ENCODE measurements at regions not wholly inside any gene's neighbourhood (a gene's known extent, or its start where the extent isn't known, plus 50 kb on each side); places are given as distances from the start of the nearest gene placed in this dataset.

DNA sequence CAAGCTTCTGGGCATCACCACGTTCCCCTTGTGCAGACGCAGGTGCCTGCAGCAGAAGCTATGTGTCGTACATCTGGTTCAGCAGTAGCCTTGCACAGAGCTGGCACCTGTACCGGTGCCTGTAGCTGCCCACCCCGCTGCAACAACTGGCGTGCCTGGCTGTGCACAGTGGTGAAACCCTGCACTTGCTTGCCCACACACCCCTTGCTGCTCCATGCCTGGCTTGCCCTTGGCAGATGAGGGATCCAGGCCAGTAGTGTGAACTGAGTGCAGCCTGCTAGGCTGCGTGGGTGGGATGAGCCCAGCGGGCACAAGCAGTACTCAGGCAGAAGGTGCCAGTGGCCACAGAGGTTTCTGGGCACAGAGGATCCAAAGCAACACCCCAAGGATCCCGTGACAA, 528.4 kb downstream of the PPARGC1A start:
- H3K4me3 Mint-ChIP-seq (ENCODE audit: unreplicated experiment) = no peak overlapping the region
- POLR2A ChIA-PET = no interaction called here
- no peaks in the 10 kb centered on the region for H3K4me1 Mint-ChIP-seq (ENCODE audit: insufficient read depth, unreplicated experiment)
- H3K27me3 Mint-ChIP-seq (ENCODE audit: insufficient read depth, unreplicated experiment) = no peaks in the 10 kb centered on the region
- CTCF ChIA-PET = interaction anchor here (0.6 kb wide), 1 partner anchor 562 kb away, joined by 3 read pairs; no protein-coding TSS in a partner anchor
- H3K9me3 Mint-ChIP-seq (ENCODE audit: unreplicated experiment) = no peaks in the 10 kb centered on the region
- no peak overlapping the region for H3K27ac Mint-ChIP-seq (ENCODE audit: low read depth, unreplicated experiment)
- no peaks in the 10 kb centered on the region for H3K36me3 Mint-ChIP-seq (ENCODE audit: insufficient read depth, unreplicated experiment)
- intact Hi-C loops (cut with micrococcal nuclease) = no loop called here
- BruUV-seq (replicated peaks) = no TSS peak
- DNase-seq (ENCODE audit: unreplicated experiment) = no peak
- TF ChIP-seq, protein P1, sequence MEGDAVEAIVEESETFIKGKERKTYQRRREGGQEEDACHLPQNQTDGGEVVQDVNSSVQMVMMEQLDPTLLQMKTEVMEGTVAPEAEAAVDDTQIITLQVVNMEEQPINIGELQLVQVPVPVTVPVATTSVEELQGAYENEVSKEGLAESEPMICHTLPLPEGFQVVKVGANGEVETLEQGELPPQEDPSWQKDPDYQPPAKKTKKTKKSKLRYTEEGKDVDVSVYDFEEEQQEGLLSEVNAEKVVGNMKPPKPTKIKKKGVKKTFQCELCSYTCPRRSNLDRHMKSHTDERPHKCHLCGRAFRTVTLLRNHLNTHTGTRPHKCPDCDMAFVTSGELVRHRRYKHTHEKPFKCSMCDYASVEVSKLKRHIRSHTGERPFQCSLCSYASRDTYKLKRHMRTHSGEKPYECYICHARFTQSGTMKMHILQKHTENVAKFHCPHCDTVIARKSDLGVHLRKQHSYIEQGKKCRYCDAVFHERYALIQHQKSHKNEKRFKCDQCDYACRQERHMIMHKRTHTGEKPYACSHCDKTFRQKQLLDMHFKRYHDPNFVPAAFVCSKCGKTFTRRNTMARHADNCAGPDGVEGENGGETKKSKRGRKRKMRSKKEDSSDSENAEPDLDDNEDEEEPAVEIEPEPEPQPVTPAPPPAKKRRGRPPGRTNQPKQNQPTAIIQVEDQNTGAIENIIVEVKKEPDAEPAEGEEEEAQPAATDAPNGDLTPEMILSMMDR (IDR thresholded peaks at IDR 0.05; ENCODE audit: unreplicated experiment) = no peak

DNA sequence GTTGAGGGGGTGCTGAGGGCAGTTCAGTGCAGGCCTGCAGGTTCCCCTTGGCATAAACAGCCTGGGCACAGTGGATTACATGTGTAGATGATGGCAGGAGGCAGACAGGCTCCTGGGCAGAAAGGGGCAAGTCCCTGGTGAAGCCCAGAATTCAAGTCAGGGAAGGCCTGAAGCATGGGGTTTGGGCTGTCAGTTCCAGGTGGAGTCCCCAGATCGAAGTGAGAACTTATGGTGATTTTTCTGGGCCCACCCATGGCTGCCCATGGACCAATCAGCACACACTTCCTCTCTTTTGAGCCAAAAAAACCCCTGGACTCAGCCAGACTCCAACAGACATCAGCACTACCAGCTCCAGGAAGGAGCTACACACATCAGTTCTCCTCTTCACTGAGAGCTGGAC, 529.1 kb downstream of the PPARGC1A start:
- H3K4me1 Mint-ChIP-seq (ENCODE audit: insufficient read depth, unreplicated experiment) = no peaks in the 10 kb centered on the region
- ChIA-PET POLR2A (no interaction called here), CTCF (interaction anchor here (0.9 kb wide), 1 partner anchor 9 kb away, joined by 4 read pairs; no protein-coding TSS in a partner anchor)
- TF ChIP-seq, protein P1 (IDR thresholded peaks at IDR 0.05; ENCODE audit: unreplicated experiment) = no peak
- DNase-seq (ENCODE audit: unreplicated experiment) = no peak
- H3K9me3 Mint-ChIP-seq (ENCODE audit: unreplicated experiment) = no peaks in the 10 kb centered on the region
- H3K27ac Mint-ChIP-seq (ENCODE audit: low read depth, unreplicated experiment) = no peak overlapping the region
- H3K36me3 Mint-ChIP-seq (ENCODE audit: insufficient read depth, unreplicated experiment) = no peaks in the 10 kb centered on the region
- BruUV-seq (replicated peaks) = no TSS peak
- intact Hi-C loops (cut with micrococcal nuclease) = no loop called here
- H3K27me3 Mint-ChIP-seq (ENCODE audit: insufficient read depth, unreplicated experiment) = no peaks in the 10 kb centered on the region
- no peak overlapping the region for H3K4me3 Mint-ChIP-seq (ENCODE audit: unreplicated experiment)

DNA sequence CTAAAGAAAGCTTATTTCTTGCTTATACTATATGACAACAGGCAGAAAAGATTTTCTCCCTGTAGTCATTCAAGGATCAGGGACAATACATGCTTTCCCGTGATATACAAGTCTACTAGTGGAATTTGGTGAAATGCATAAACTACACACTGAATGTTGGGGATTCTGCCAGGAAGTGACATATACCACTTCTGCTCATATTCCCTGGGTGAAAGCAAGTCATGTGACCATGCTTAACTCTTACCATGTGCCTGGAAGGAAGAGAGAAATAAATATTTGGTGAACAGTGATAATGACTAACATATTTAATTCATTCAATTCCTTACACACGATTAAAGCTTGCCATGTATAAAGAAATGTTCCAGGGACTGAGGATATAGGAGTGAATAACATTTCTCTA, 534.6 kb downstream of the PPARGC1A start:
- Mint-ChIP-seq H3K27me3 (ENCODE audit: insufficient read depth, unreplicated experiment) (no peaks in the 10 kb centered on the region), H3K9me3 (ENCODE audit: unreplicated experiment) (no peaks in the 10 kb centered on the region), H3K4me1 (ENCODE audit: insufficient read depth, unreplicated experiment) (no peaks in the 10 kb centered on the region), H3K27ac (ENCODE audit: low read depth, unreplicated experiment) (no peak overlapping the region), H3K36me3 (ENCODE audit: insufficient read depth, unreplicated experiment) (no peaks in the 10 kb centered on the region), H3K4me3 (ENCODE audit: unreplicated experiment) (no peak overlapping the region)
- CTCF ChIA-PET = no interaction called here
- intact Hi-C loops (cut with micrococcal nuclease) = no loop called here
- TF ChIP-seq, protein P1 (IDR thresholded peaks at IDR 0.05; ENCODE audit: unreplicated experiment) = no peak
- POLR2A ChIA-PET = no interaction called here
- no TSS peak for BruUV-seq (replicated peaks)
- no peak for DNase-seq (ENCODE audit: unreplicated experiment)

DNA sequence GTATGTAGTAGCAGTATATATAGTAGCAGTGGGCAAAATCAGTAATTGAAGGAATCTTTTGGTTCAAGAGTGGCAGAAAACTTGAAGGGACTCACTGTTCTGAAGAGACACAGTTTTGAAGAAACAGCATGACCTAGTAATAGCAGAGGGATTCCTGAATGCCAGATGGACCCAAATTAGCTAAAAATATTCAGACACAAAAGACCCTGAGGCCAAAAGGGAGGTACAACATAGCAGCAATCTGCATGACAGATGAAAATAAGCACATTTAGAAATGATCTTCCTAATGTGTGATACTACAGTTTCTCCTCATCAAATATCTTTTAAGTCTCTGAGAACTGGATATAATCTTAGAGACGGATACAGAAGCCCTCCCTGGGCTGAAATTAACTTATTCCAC, 536.6 kb downstream of the PPARGC1A start:
- no TSS peak for BruUV-seq (replicated peaks)
- TF ChIP-seq, protein P1 (IDR thresholded peaks at IDR 0.05; ENCODE audit: unreplicated experiment) = no peak
- ChIA-PET CTCF (no interaction called here), POLR2A (no interaction called here)
- no peaks in the 10 kb centered on the region for H3K4me1 Mint-ChIP-seq (ENCODE audit: insufficient read depth, unreplicated experiment)
- no peaks in the 10 kb centered on the region for H3K27me3 Mint-ChIP-seq (ENCODE audit: insufficient read depth, unreplicated experiment)
- no peak overlapping the region for H3K4me3 Mint-ChIP-seq (ENCODE audit: unreplicated experiment)
- DNase-seq (ENCODE audit: unreplicated experiment) = no peak
- H3K27ac Mint-ChIP-seq (ENCODE audit: low read depth, unreplicated experiment) = no peak overlapping the region
- no peaks in the 10 kb centered on the region for H3K9me3 Mint-ChIP-seq (ENCODE audit: unreplicated experiment)
- intact Hi-C loops (cut with micrococcal nuclease) = no loop called here
- H3K36me3 Mint-ChIP-seq (ENCODE audit: insufficient read depth, unreplicated experiment) = no peaks in the 10 kb centered on the region
